GM12891 (cell line): ENCODE measurements at regions not wholly inside any gene's neighbourhood (a gene's known extent, or its start where the extent isn't known, plus 50 kb on each side); places are given as distances from the start of the nearest gene placed in this dataset.

Experiments
- PAX5 ChIP-seq: IDR thresholded peaks from 2 replicates; pipeline ENCODE4 v1.6.1; 2011; ENCODE audit warnings: low read length, moderate library complexity, mild to moderate bottlenecking; ENCODE audit not compliant: insufficient read depth, severe bottlenecking
- POLR2A ChIP-seq: IDR thresholded peaks from 2 replicates; pipeline ENCODE4 v1.6.1; 2011; ENCODE audit warnings: low read depth, low read length, control low read depth
- POLR2AphosphoS5 ChIP-seq: IDR thresholded peaks from 2 replicates; pipeline ENCODE4 v1.6.1; 2011; ENCODE audit warnings: low read depth, low read length, control low read depth
- SPI1 ChIP-seq: IDR thresholded peaks from 2 replicates; pipeline ENCODE4 v1.6.1; 2011; ENCODE audit warnings: low read depth, low read length, control low read depth

DNA sequence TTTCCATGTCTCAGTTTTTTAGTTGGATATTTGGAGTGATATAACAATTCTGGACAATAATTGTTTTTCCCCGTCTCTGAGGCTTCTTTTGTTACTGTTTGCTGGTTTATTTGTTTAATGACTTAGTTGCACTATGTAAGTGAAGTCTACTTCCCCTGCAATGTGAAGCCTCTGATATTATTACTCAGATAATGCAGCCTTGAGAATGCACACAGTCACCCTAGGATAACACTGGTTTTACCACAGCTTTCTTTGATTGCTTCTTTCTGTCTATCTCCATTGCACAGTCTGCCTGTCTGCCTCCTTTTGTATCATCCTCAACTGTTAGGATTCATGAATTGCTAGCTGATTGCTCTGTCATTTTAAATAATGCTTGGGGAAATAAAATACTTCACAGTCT lies 208.7 kb upstream of the ROBO1 start:
- TF ChIP-seq POLR2A = no peak
- TF ChIP-seq POLR2AphosphoS5 = no peak
- no peak for TF ChIP-seq SPI1
- TF ChIP-seq PAX5 = no peak
